ENCODE measurements at regions not wholly inside any gene's neighbourhood (a gene's known extent, or its start where the extent isn't known, plus 50 kb on each side); places are given as distances from the start of the nearest gene placed in this dataset.
"Not testable (repeated sequence)": the region's sequence is repeated elsewhere in the genome, so short reads cannot be mapped to it uniquely, and the experiment has no call there.

DNA sequence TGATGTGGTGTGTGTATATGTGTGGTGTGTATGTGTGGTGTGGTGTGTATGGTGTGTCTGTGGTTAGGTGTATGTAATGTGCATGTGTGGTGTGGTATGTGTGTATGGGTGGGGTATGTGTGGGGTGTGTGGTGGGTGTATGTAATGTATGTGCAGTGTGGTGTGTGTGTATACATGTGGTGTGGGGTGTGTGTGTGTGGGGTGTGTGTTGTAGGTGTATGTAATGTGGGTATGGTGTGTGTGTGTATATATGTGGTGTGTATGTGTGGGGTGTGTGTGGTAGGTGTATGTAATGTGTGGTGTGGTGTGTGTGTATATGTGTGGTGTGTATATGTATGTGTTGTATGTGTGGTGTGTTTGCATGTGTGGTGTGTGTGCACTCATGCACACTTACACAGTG lies 84.8 kb upstream of the ID2 start:
- no peak for DNase-seq (ENCODE audit: low read depth in 1 of 2, low spot score in 1 of 2)

DNA sequence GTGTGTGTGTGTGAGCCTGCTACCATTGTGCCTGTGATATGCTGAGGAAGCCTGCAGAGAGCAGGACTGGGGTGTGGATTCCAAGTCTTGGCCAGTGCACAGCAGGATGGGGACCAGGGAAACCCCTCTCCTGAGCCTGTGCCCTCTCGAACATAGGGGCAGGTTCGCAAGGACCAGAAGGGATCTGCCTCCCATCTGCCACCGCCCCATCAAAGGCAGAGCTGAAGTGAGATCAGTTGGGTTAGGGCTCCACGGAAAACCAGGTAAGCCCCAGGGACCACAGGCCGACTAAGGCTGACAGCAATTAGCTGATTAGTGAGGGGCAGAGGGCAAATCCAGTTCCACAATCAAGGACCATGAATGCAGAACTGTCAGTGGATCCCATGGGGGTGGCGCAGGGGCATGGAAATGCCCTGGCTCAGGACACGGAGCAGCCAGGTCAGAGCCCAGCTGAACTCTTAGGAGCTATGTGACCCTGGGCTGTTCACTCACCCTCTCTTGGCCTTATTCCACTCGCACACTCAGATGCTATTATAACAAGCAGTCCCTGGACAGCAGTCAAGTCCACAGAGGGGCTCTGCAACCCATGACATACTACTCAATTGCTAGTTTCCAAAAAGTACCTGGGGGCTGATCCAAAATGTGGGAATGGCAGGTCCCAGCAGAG lies 84.2 kb upstream of the ID2 start:
- DNase-seq (ENCODE audit: low read depth in 1 of 2, low spot score in 1 of 2): no peak

DNA sequence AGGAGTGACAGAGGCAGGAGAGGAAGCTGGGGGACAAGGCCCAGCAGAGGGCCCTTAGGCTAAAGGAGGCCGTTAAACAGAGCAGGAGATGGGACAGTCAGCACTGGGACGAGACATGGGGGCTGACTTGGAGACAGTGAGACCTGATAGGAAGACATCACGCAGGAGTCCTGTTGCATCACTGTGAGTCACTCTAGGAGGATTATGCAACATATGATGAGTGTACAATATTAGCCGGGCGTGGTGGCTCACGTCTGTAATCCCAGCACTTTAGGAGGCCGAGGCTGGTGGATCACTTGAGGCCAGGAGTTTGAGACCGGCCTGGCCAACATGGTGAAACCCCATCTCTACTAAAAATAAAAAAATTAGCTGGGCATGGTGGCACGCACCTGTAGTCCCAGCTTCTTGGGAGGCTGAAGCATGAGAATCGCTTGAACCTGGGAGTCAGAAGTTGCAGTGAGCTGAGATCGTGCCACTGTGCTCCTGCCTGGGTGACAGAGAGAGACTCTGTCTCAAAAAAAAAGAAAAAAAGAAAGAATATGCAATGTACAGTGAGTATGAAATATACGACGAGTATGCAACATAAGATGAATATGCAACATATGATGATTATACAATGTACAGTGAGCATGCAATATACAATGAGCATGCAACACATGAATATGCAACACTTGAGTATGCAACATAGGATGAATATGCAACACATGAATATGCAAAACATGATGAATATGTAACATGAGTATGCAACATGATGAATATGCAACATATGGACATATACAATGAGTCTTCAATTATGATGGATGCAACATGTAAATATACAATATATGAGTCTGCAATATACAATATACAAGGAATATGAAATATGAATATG lies 83.3 kb upstream of the ID2 start:
- no peak for DNase-seq (ENCODE audit: low read depth in 1 of 2, low spot score in 1 of 2)

DNA sequence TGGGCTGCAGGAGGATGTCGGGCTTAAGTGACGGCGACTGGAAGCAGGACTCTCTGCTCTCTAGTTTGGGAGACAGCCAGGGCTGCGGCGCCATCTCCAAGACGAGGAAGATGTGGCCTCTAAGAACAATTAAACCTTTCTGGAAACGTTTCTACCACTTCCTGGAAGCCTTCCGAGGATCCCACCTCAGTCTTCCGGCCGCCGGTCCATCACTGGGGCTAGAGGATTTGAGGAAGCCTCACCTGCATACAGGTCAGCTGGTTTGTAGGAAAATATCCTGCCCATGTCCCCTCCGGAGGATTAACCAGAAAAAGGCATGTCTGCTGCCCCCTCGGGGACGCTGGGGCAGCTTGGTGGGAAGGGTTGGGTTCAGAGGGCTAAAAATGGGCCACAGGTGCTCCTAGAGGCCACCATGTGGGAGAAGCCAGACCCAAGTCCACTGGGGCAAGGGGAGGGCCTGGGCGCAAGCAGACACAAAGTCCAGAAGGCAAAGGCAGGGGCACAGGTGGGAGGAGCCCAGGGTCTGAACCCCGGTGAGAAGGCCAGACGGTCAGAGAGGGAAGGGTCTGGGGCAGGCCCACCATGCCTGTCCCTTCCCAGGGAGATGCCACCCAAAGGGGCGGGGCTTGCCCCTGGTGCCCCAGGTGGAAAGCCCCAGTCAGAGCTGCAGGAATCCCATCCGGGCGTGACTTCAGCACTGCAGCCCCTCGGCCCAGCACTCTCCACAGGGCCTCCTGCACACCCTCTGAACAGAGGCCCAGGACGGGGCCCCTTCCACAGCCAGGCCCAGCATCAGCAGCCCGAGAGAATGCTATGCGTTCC lies 82.2 kb upstream of the ID2 start:
- no peak for DNase-seq (ENCODE audit: low read depth in 1 of 2, low spot score in 1 of 2)

DNA sequence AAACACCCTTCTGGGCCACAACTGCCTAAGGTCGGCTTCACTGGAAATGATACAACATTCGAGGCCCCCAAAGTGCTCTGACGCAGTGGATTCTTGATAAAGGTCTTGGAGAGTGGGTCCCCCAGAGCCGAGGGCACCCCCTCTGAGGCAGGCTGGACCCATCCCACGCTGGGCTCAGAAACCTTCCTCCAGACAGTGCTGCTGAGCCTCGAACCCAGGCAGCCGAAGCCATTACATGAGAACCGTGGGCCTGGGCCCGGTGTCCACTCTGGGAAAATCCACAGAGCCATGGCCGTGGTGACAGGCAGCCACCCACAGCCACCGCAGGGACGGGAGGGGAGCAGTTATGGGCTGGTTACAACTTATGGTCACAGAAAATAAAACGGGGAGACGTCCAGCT lies 81.4 kb upstream of the ID2 start:
- DNase-seq (ENCODE audit: low read depth in 1 of 2, low spot score in 1 of 2): no peak

DNA sequence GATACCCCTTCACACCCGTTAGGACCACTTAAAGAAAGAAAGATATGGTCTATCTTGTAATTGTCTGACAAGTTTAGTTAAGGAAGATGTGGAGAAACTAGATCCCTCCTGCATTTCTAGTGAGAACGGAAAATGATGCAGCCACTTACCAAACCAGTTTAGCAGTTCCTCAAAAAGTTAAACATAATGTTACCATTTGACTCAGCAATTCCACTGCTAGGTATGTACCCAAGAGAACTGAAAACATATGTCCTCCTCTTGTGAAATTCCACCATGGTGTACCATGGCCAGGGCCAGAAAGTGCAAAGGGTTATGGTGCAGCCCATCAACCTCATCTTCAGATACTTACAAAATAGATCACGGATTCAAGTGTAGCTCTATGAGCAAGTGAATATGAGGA lies 79.0 kb upstream of the ID2 start:
- no peak for DNase-seq (ENCODE audit: low read depth in 1 of 2, low spot score in 1 of 2)

DNA sequence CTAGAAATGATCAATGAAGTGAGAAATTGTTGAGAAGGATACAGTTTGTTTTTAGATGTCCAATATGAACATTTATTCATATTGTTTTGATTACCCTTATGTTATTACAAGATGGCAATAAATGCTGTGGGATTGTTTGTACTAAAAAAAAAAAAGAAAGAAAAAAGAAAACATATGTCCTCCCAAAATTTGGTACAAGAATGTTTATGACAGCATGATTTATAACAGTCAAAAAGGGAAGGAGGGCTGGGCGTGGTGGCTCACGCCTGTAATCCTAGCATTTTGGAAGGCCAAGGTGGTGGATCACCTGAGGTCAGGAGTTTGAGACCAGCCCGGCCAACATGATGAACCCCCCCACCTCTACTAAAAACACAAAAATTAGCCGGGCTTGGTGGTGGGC lies 78.5 kb upstream of the ID2 start:
- DNase-seq (ENCODE audit: low read depth in 1 of 2, low spot score in 1 of 2): not testable (repeated sequence)

DNA sequence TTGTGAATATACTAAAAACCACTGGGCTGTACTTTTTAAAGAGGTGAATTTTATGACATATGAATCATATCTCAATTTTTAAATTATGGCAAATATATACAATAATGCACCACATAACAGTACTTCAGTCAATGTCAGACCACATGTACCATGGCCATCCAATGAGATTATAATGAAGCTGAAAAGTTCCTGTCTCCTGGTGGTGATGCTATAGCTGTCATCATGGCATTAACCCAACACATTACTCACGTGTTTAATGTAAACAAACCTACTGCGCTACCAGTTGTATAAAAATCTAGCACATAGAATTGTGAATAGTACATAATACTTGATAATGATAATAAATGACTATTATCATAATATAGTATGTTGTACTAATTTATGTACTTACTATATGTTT lies 77.6 kb upstream of the ID2 start:
- DNase-seq (ENCODE audit: low read depth in 1 of 2, low spot score in 1 of 2): no peak

DNA sequence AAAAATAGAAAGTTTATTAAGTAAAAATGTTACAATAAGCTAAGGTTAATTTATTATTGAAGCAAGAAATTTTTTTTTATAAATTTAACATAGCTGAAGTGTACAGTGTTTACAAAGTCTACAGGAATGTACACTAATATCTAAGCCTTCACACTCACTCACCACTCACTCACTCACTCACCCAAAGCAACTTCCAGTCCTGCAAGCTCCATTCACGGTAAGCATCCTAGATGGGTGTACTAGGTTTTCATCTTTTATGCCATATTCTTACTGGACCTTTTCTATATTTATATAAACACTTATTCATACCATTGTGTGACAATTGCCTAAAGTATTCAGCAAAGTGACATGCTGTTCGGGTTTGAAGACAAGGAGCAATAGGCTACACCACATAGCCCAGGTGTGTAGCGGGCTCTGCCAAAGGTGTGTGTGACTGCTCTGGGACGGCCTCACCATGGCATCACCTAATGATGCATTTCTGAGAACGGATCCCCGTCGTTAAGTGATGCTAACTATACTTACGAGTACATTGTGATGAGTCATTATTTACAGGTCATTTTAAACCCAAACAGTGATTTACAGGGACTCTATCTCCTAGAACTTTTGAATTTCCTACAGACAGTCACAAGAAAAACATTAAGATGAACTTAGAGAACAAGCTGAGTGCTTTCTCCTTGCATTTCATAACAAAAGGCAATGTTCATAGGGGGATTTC lies 76.3 kb upstream of the ID2 start:
- no peak for DNase-seq (ENCODE audit: low read depth in 1 of 2, low spot score in 1 of 2)

DNA sequence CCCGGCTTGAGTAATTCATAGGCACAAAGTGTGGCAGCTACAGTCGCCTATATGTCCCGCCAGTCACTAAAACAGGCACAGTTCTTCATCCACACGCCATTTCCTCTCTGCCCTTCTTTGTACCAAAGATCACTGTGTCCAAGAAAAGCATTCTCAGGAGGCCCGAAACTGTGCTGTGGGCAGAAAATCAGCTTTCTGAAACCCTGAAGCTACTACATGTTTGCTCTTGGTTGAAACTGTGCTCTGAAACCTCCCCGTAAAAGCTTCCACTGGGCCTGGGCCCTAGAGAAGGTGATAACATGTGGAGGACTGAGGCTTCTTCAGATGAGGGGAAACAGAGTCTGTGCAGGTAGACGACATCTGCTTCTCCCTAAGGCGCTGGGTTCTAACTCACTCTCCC lies 75.6 kb upstream of the ID2 start:
- DNase-seq (ENCODE audit: low read depth in 1 of 2, low spot score in 1 of 2): no peak

DNA sequence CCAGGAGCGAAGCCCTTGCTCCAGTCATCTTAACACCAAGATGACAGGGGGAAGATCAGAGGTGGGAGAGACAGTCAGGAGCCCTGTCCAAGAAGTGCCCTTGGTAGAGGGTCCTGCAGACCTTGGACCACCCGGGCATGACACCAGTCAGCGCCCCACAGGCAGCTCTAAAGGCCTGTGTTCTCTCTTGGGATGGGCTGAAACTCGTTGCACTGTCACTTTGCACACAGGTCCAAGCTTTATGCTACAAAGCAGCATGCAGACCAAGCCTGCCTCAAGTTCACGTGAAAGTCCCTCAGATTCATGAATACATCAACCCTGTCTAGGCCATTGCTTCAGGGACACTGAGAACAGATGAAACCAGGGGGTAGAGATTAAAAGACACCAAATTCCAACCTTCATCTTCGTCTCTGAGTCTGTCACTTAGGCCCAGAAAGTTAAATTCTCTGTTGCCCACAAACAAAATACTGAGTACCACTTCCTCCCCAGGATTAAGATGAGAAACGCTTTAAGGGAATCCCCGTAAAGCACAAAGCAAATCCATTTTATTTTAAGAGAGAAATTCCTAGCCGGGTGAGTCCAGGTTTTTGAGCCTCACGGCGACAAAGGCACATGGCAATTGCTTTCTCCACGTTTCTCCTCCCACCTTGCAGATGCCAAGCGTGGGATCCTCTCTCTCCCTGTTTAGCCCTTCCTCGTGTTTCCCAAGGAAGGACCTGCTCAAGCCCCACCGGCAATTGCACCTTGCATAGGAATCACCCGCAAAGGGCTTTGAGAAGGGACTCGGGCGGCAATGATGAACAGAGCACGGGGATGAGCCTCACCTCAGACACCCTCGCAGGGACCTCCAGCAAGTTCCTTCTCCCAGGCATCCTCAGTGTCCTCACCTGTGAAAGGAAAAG lies 75.0 kb upstream of the ID2 start:
- no peak for DNase-seq (ENCODE audit: low read depth in 1 of 2, low spot score in 1 of 2)

DNA sequence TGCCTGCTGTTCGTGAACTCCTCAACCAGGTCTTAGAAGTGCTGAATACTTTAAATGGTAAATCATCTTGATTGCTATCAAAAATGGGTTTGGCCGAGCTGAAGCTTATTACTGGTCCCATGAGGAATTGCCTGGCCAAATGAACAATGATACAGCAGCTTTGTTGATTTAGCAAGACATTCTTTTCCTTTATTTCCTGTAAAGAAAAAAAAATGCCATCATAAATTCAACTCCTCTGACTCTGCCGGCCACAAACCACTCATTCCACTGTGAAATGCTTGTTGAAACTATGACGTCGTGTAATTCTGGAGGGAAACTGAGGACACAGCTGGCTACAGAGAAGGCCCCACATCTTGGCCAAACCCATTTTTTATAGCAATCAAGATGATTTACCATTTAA lies 74.2 kb upstream of the ID2 start:
- DNase-seq (ENCODE audit: low read depth in 1 of 2, low spot score in 1 of 2): no peak

DNA sequence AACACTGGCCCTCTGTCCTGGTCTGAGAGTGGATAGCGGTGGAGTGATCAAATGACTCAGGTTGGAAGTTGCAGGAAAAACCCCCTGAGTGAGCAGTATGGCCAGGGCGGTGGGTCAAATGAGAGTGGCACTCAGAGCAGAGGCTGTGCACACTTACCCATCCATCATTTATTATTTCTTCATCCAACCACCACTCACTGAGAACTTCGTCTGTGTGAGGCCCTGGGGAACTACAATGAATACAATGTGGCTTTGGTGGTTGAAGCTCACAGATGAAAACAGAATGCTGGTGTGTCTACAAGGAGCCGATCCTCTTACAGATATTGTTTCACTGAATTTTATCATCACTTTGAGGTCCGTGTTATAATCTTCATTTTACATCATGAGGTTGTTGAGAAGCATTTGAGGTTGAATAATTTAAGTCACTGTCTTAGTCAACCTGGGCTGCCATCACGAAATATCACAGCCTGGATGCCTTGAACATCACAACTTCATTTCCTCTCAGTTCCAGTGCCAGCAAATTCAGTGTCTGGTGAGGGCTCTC lies 73.4 kb upstream of the ID2 start:
- DNase-seq (ENCODE audit: low read depth in 1 of 2, low spot score in 1 of 2): no peak

DNA sequence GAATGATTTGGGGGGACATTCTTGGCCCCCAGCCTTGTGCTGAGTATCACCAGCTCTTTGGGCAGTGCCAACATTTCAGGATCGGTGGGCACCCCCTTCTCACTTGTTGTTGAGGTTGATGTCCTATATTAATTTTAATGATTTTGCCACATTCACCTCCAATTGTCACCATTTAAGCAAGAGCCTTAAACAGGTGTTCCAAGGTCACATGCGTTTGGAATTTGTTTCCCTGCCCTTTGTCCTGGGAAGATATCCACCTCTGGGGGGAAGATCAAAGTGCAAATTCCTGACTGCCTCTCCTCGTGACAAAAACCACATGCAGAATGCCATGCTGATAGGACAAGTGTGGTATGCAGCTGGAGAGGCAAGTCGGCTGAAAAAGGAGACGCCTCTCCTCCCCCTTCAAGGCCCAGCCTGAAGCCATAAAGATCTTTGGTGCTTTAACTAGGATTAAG lies 72.5 kb upstream of the ID2 start:
- no peak for DNase-seq (ENCODE audit: low read depth in 1 of 2, low spot score in 1 of 2)

DNA sequence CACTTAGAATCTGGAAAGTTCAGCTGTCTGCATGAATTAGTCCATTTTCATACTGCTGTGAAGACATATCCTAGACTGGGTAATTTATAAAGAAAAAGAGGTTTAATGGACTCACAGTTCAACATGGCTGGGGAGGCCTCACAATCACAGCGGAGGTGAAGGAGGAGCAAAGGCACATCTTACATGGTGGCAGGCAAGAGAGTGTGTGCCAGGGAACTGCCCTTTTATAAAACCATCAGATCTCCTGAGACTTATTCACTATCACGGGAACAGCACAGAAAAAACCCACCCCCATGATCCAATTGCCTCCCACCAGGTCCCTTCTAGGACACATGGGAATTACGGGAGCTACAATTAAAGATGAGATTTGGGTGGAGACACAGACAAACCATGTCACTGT lies 71.1 kb upstream of the ID2 start:
- not testable (repeated sequence) for DNase-seq (ENCODE audit: low read depth in 1 of 2, low spot score in 1 of 2)

DNA sequence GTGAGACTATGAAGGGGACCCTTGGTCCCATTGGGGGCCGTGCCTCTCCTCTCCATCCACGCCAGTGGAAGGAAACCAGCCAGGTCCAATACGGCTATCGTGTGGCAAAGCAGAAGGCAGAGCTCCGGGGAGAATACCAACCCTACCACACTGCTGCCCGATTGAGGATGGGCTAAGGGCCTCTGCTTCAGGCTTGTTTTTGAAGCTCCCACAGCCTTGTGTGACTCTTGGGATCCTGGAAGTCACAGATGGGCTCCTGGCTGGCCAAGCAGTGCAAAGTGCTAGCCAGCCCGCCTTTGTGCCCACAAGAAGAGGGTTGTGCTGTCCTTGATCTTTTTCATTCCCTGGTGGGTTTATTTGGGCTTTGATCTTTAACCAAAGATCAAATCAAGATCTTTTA lies 70.6 kb upstream of the ID2 start:
- no peak for DNase-seq (ENCODE audit: low read depth in 1 of 2, low spot score in 1 of 2)

DNA sequence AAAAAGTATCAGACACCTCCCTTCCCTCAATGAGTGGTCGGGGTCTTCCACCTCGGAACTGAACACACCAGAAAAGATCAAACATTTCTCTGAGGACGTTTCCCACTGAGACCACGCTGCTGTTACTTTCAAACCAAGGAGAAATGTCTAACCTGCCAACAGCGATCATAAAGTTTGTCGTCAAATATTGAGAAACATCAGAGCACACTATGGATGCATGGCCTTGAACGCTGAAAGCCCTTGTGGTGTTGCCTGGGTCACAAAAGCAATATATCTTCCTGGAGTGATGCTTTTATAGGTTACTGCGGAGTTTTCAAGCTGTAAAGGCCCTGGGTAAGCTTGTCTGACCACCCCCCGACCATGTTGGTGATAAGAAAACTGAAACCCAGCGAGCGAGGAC lies 70.2 kb upstream of the ID2 start:
- no peak for DNase-seq (ENCODE audit: low read depth in 1 of 2, low spot score in 1 of 2)

DNA sequence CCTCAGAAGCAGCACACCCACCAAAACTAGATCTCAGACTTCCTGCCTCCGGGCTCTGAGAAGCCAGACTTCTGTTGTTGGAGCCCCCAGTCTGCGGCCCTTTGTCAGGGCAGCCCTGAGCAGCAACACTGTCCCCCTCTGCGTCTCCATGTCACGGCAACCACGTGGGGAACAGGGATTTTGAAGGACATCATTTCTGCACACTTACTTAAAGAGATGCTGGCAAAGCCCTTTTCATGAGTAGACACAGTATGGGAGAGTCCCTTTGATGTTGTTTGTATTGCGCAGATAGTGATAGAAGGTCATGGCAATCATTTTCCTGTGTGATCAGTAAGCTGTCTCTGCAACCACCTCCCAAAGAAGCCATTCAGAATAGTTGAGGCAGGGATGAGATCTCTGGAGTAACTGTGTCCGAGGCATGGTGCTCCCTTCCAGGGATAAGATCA lies 69.1 kb upstream of the ID2 start:
- no peak for DNase-seq (ENCODE audit: low read depth in 1 of 2, low spot score in 1 of 2)

DNA sequence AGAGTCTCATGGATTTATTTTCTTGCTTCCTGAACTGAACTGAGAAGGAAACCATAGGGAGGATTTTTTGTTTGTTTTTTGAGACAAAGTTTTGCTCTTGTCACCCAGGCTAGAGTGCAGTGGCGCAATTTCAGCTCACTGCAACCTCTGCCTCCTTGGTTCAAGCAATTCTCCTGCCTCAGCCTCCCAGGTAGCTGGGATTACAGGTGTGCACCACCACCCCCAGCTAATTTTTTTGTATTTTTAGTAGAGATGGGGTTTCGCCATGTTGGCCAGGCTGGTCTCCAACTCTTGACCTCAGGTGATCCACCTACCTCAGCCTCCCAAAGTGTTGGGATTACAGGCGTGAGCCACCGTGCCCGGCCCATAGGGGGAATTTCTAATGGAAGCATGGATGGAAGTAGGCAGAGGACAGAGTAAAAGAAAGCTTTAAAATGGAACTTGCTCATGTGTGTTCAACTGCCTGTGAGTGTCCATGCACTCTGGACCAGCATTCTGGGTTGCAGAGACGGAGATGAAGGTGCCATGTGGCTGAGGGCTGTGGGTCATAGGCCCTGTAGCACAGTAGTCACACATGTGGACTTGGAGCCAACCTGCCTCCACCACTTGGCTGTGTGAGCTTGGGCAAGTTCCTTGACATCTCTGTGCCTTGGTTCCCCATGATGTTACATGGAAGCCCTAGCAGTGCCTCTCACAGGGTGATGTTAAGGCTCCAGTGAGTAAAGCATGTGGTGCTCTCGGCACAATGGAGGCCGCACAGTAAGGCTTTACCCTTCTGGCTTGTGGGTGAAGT lies 68.5 kb upstream of the ID2 start:
- not testable (repeated sequence) for DNase-seq (ENCODE audit: low read depth in 1 of 2, low spot score in 1 of 2)
